NCI-H748 (cell line): ENCODE measurements at regions not wholly inside any gene's neighbourhood (a gene's known extent, or its start where the extent isn't known, plus 50 kb on each side); places are given as distances from the start of the nearest gene placed in this dataset.

Source experiments
- DNase-seq: peaks from one replicate; lab custom pipeline; 2025; ENCODE audit not compliant: unreplicated experiment; lab: John Stamatoyannopoulos, UW

DNA sequence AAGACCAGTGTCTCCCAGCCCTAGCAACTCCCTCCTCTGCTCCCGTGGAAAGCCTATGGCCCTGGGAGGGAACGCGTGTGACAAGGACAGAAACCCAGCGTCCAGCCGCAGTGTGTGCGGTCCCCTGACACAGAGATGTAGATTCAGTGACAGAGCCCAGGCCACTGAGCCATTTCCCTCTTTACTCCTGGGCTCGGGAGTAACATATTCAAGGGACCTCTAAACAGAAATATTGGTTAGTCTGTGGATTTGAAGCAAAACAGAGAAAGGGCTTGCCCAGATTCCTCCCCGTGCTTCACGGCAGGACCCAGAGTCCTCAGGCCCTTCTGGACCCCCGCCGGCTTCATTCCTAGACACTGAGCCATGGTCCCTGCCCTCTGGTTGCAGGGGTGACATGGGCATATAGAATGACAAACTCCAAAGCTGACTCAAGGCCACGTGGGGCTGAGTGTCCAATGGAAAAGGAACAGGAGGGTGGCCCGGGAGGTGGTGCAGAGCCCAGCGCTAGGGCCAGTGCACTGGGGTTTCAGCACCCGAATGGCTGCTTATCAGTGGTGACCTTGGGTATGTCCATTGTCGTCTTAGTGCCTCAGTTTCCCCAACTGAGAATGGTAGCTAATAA, 248.2 kb downstream of the QKI start:
- DNase-seq: no peak

DNA sequence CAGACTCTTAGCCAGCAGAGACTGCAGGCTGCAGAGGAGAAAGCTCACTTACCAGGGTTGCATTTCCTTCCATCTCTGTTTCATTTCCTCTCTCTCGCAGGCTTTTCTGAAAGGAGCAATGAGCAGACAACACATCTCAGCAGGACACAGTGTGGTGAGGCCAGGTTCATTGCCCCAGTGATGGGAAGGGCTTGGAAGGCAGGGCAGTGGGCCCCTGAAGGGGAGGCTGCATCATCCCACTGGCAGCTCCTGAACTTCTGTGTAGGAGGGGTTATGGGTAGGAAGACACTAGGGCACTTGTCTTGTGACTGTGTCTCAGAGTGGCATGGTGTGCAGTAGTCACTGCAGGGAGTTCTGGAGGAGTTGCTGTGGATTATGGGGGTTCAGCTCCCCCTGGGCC, 246.8 kb downstream of the QKI start:
- no peak for DNase-seq

GRCh38 chr6:163659803-163660202, 245.3 kb downstream of the QKI start:
- DNase-seq: no peak

GRCh38 chr6:163655217-163656121, 241.0 kb downstream of the QKI start:
- DNase-seq: no peak

DNA sequence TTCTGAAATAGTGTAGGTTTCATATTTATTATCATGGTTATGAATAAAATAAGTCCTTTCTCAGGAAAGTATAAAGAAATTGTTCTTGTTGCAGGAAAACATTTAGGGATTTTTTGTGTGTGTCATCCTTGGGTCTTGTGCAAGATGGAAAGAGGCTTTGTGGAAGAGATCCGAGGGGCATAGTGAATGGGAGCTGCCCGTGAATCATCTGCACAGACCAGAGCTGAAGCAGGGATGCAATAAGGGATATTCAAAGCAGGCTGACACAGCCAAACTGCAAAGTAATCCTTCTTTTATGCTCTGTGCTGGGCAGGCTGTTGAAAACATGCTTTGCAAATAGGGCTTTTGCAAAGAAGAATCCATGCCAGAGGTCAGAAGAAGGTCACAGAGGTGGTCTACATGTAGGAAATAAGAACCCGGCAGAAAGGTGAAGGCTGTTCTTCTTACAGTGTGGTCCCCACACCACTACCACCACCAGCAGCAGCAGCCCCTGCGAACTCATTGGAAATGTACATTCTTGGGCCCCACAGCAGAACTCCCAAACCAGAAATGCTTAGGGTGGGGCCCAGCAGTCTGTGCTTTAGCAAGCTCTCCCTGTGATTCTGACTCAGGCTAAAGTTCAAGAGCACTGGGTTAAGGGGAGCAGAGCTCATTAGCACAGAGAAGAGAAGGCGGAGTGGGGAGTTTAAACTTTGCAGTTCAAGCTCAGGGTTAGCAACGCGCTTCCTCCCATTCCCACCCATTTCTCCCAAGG, 237.6 kb downstream of the QKI start:
- DNase-seq: no peak

DNA sequence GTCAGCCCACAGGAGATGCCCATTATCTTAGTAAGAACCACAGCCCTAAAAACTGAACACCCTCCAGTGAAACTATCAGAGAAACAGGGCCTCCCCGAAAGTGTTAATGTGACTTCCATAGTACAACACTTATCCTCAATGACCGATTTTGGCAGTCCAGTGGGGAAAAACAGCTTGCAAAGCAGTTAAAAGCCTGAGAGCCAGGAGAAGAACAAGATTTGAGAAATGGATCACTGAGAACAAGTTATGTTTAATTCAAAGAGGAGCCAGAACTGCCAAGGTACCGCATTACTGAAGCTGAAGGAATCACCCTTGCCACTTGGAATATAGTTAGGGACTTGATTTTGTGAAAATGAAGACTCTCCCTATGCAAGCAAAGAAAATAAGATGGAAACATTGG, 236.9 kb downstream of the QKI start:
- no peak for DNase-seq

- no peak for DNase-seq
These were observed 234.3 kb downstream of the QKI start for GRCh38 chr6:163648868-163649267.

DNA sequence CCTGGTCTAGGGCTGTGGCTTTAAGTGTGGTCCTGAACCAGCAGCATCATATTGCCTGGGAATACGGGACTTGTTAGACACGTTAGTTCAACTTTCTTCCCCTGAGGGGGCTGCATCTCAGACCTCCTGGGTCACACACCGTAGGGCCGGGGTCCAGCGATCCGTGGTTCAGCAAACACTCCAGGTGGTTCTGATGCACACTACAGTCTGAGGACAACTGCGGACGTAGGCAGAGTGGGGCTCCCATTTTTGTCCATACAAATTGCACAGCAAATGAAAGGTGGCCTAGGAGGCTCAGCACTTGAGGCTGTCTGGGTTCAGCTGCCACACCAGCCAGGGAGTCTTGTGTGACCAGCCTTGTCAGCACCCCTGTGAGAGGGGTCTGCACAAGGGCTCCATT, 233.1 kb downstream of the QKI start:
- DNase-seq: no peak

DNA sequence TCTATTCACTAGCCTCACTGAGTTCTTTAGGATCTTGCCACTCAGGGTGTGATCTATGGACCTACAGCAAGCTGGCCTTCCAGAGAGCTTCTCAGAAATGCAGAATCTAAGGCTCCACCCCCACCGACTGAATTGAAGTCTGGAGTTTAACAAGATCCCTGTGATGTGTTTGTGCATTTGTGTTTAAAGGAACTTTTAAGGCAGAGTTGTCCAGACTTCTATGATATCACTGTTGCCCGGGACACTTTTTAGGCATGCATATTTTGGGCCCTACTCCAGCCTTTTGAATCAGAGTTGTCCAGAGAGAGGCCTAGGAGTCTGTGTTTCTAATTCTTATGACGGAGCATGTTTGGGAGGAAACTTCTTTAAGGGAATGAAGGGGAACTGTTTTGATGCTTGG, 232.3 kb downstream of the QKI start:
- DNase-seq: no peak

DNA sequence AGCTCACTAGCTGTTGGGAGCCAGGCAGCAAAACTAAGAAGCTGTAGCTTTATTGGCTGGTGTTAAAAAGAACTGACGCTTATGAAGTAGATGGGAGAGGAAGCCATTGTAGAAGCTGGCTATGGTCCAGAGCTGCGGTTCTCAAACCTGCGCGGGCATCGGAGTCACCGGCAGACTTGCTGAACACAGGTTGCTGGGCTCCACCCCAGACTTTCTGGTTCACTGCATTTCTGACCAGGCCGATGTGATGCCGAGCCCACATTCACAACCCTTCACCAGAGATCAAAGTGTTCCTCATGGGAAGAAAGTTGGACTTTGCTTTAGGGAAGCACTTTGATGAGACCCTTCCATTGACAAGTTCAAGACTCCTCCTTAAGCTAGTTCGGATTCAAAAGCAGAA, 231.6 kb downstream of the QKI start:
- no peak for DNase-seq

- DNase-seq: no peak
These were observed 231.0 kb downstream of the QKI start for GRCh38 chr6:163645560-163645959.

- DNase-seq: no peak
These were observed 229.3 kb downstream of the QKI start for GRCh38 chr6:163643866-163644265.

DNA sequence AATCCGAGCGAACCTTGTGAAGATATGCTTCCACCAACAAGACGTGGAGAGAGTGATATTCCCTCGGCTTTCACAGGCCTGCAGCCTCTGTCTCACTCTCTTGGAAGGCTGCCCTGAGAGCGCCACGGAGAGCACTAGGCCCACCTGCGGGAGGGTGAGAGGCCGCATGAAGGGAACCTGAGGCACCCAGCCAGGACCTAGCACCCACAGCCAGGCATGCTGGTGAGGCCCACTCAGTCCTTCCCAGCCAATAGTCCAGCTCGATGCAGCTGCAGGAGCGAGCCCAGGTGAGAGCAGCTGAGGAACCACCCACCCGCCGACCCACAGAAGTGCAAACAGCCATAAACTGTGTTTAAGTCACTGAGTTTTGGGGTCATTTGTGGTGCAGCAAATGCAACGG, 227.2 kb downstream of the QKI start:
- DNase-seq: no peak

DNA sequence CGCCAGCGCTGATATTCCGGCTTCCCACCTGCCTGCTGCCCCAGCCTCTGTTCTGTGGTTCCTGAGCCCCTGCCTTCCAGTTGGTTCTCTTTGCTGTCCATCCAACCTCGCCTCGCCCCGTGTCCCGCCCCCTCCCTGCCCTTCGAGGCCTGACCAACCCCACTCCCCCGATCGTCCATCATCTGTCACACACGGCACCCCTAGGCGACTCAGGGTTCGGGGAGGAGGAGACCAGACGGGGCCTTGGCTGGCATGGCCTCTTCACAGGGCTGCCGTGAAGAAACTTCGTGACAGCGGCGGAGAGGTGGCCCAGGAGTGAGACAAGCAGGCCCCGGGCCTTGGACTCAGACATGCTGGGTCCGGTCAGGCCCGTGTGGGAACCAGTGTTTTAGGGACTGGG, 226.1 kb downstream of the QKI start:
- DNase-seq: no peak

DNA sequence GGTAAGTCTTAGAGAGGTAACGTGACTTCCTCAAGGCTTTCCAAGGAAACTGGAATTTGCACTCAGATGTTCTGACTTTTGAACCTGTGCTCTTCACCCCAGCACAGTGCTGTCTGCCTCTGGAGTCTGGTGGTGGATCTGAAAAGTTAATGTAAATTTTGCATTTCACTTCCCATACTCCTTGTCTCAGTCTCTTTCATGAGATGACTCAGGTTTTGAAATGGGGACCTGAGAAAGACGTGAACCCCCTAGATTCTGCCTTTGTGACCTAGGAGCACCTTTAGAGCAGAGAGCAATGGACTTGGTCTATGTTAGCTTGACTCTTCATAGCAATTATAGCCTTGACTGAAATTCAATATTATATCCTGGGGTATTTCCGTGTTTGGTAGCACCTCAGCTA, 223.0 kb downstream of the QKI start:
- DNase-seq: no peak

DNA sequence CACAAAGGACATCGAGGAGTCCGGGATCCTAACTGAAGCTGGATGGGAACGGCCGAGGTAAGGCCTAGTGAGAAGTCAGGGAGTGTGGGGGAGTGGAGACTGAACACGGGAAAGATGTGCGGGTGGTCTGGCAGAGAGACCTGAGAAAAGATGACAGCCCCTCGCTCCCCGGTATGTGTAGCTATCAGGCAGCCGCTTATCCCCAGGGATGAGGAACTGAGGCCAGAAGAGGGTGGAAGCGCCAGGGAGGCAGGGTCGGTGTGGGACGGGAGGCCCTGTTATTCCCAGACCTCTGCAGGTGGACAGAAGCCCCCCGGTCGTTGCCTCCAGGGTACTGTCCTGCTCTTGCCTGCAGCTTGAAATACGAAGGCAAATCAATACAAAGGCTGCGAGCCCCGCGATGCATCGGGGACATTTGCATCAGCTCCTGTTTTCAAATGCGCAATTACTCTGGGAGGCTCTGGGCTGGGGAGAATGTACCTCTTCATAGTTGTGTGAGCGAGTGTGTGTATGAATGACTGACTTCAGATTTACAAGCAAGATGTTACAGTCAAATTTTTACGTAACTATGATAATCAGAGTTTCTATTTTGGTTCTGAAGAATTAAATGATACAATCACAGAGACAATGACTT, 221.3 kb downstream of the QKI start:
- no peak for DNase-seq

GRCh38 chr6:163635315-163635714, 220.8 kb downstream of the QKI start:
- no peak for DNase-seq

- DNase-seq: peak; percentile 94
These were observed 220.0 kb downstream of the QKI start for GRCh38 chr6:163634211-163635171.

DNA sequence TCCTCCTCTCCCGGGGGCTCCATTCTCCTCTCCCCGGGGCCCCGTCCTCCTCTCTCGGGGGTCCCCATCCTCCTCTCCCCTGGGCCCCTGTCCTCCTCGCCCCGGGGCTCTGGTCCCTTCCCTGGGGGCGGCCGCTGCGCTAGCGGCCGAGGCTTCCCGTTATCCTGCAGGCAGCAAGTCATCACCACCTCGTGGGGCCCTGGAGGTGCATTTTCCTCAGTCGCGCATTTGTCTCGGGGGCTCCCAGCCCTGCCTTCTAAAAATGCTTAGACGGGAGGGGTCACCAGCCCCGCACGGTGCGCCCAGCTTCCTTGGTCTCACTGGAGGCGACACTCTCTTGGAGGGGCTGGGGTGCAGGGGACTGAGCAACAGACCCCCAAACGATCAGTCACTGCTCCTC, 216.5 kb downstream of the QKI start:
- DNase-seq: no peak

DNA sequence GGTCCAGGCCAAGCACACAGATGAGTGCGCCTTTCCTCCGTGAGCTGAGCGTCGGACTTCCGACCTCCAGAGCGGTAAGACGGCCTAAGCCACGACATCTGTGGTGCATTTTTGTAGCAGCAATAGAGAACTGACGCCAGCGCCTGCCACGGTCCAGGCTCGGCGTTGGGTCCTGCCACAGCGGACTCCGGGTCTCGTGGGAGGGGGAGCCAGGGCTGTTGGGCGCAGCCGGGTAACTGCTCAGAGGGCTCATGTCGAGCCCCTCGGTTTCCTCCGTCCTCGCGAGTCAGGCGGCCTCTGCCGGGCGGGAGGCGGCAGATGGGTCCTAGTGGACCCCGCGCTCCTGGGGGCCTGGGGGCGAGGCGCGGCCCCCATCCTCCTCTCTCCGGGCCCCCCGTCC, 216.1 kb downstream of the QKI start:
- DNase-seq: no peak
